GM10248 (cell line): ENCODE measurements at regions not wholly inside any gene's neighbourhood (a gene's known extent, or its start where the extent isn't known, plus 50 kb on each side); places are given as distances from the start of the nearest gene placed in this dataset.

ENCODE experiments used
- CTCF ChIA-PET: fragments of 300-600 bp; sonication (Branson Sonifier 250); formaldehyde crosslinking; extraction: SDS; loops from one replicate; lab custom pipeline; 2021; ENCODE audit warnings: antibody characterized with exemption; lab: Yijun Ruan, JAX
- POLR2A ChIA-PET: fragments of 350-650 bp; sonication (Branson Sonifier 250); formaldehyde crosslinking; extraction: SDS; loops from one replicate; lab custom pipeline; 2020; ENCODE audit warnings: antibody characterized with exemption; lab: Yijun Ruan, JAX
- DNase-seq: peaks from one replicate; pipeline ENCODE4 v3.0.0; 2012; ENCODE audit errors: extremely low spot score
- TF ChIP-seq, protein P1 (sequence below): IDR thresholded peaks from 2 replicates; pipeline ENCODE4 v1.5.1; 2012; ENCODE audit warnings: mild to moderate bottlenecking, low read depth; ENCODE audit errors: extremely low read depth, missing control alignments, control extremely low read depth

DNA sequence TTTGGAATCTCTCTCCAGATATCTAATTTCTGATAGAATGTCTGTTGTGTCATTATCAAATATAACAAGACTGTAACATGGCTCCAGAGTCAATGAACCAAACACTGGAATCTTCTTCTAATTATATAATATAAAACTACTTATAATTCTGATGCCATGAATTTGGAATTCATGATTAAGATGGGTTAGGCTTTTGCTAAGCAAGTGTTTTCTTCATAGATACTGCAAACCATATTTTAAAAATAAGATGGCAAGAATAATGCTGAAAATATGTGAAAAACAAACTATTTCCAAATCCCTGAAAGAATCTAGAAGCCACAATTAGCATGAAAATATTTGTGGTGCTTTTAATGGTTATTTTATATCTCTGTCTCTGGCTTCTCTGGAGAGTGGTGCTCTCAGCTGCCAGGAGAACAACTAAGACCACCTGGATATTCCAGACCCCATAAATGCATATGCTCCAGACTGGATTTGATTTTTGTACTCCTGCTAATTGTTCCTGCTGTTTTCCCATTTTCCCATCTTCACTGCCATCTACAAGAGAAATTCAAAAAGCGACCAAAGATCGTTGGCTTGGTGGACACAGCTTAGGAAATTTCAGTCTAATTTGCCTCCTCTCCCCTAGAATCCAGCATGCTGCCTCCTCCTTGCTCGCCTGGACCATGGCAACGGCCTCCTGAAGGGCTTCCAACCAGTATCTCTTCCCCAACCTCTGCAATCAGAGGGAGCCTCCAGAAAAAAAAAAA lies 418.9 kb downstream of the SETD4 start:
- TF ChIP-seq, protein P1, sequence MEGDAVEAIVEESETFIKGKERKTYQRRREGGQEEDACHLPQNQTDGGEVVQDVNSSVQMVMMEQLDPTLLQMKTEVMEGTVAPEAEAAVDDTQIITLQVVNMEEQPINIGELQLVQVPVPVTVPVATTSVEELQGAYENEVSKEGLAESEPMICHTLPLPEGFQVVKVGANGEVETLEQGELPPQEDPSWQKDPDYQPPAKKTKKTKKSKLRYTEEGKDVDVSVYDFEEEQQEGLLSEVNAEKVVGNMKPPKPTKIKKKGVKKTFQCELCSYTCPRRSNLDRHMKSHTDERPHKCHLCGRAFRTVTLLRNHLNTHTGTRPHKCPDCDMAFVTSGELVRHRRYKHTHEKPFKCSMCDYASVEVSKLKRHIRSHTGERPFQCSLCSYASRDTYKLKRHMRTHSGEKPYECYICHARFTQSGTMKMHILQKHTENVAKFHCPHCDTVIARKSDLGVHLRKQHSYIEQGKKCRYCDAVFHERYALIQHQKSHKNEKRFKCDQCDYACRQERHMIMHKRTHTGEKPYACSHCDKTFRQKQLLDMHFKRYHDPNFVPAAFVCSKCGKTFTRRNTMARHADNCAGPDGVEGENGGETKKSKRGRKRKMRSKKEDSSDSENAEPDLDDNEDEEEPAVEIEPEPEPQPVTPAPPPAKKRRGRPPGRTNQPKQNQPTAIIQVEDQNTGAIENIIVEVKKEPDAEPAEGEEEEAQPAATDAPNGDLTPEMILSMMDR: no peak
- no peak for DNase-seq
- POLR2A ChIA-PET: no interaction called here
- CTCF ChIA-PET: no interaction called here

DNA sequence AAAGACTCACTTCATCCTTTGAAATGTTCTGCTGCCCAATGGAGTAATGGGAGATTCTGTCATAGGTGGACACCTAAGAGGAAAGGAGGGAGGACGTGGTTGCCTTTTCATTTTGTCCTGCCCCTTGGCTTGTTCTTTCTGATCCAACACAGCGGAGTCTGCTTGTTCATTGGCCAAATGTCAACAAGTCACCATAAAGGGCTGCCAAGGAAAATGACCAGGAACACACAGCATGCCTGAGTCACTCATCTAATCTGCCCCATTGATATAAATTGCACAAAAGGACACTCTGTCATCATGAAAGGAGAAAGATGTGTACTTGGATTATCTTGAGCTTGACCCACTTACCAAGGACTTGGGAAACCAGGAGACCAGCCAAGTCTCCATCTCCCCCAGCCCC lies 422.9 kb downstream of the SETD4 start:
- TF ChIP-seq, protein P1: no peak
- CTCF ChIA-PET: no interaction called here
- POLR2A ChIA-PET: no interaction called here
- DNase-seq: no peak

DNA sequence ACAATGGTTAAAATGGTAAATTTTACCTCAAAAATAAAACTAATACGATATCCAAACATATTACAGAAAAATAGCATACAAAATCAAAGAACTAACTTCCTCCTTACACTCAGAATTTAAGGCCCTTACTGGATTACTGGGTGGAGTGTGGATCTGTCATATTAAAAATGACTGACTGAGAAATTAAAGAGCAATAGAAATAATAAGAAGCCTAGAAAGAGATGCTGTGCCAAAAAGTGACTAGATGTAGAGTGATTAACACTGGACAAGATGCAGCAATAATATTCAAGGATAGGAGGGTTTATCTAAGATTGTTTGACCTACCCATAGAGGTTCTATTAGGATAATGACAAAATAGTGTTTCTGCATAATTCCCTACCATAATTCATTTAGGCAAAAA lies 424.3 kb downstream of the SETD4 start:
- DNase-seq: no peak
- TF ChIP-seq, protein P1: no peak
- POLR2A ChIA-PET: no interaction called here
- CTCF ChIA-PET: no interaction called here

DNA sequence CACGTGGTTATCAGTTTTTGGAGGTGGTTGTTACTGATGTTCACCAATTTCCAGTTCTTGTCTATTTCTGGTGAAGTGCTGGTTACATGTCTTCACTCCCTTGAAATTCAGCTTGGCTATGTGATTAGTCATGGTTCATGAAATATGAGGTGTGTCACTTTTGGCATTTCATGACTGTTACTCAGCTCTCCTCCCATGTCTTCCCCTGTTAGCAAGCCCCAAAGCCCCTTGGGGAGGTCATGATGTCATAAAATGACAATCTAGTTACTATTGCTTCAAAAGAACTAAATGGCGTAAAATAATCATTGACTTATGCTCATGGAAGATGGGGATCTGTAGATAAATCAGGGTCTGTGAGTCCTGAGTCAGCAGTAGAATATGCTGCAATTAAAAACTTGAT lies 425.1 kb downstream of the SETD4 start:
- CTCF ChIA-PET: interaction anchor here (0.9 to 1.5 kb wide), 2 partner anchors 9 to 13 kb away, joined by 3 read pairs; no protein-coding TSS in a partner anchor
- TF ChIP-seq, protein P1: no peak
- DNase-seq: no peak
- POLR2A ChIA-PET: no interaction called here

GRCh38 chr21:35633501-35633900 lies 426.8 kb downstream of the SETD4 start:
- CTCF ChIA-PET: no interaction called here
- no peak for DNase-seq
- POLR2A ChIA-PET: no interaction called here
- TF ChIP-seq, protein P1: no peak

DNA sequence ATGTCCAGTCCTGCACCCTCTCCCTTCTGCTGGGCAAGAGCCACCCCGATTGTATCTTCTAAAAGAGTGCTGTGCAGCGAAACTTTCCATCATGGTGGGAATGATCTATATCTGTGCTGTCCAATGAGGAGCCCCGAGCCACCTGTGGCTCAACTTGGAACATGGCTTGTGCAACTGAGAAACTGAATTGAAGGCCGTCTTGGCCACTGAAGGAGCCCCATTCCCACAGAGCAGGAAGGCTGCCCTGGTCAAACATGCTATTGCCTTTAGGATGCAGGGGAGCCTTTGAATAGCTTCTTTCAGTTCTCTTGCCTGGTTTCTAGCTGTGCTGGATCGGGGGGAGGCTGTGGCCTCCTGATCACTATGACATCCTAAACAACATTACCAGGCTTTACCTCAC lies 427.6 kb downstream of the SETD4 start:
- TF ChIP-seq, protein P1: no peak
- ChIA-PET POLR2A (no interaction called here), CTCF (no interaction called here)
- DNase-seq: no peak
